Adipocyte (in vitro differentiated cells): ENCODE measurements at regions not wholly inside any gene's neighbourhood (a gene's known extent, or its start where the extent isn't known, plus 50 kb on each side); places are given as distances from the start of the nearest gene placed in this dataset.

Experiments used
- DNase-seq: peaks from one replicate; pipeline ENCODE4 v3.0.0-alpha.2; 2015; ENCODE audit warnings: low read depth
- H3K27me3 ChIP-seq: replicated peaks from 2 replicates; pipeline ENCODE4 v1.7.0; 2013; ENCODE audit warnings: mild to moderate bottlenecking, low read length, moderate library complexity; ENCODE audit not compliant: control insufficient read depth, insufficient read depth
- H3K36me3 ChIP-seq: 2 replicates; pipeline ENCODE4 v1.7.0; 2013; ENCODE audit warnings: low read length, mild to moderate bottlenecking, moderate library complexity; ENCODE audit not compliant: control insufficient read depth, insufficient read depth, severe bottlenecking
- H3K4me1 ChIP-seq: 2 replicates; pipeline ENCODE4 v1.7.0; 2013; ENCODE audit warnings: mild to moderate bottlenecking, low read length, moderate library complexity; ENCODE audit not compliant: control insufficient read depth, insufficient read depth
- H3K4me3 ChIP-seq: 2 replicates; pipeline ENCODE4 v1.7.0; 2013; ENCODE audit warnings: mild to moderate bottlenecking, low read length, moderate library complexity
- H3K9ac ChIP-seq: 2 replicates; pipeline ENCODE4 v1.7.0; 2013; ENCODE audit warnings: mild to moderate bottlenecking, low read length, moderate library complexity
- H3K9me3 ChIP-seq: 2 replicates; pipeline ENCODE4 v1.7.0; 2013; ENCODE audit warnings: mild to moderate bottlenecking, low read length, moderate library complexity; ENCODE audit not compliant: control insufficient read depth

DNA sequence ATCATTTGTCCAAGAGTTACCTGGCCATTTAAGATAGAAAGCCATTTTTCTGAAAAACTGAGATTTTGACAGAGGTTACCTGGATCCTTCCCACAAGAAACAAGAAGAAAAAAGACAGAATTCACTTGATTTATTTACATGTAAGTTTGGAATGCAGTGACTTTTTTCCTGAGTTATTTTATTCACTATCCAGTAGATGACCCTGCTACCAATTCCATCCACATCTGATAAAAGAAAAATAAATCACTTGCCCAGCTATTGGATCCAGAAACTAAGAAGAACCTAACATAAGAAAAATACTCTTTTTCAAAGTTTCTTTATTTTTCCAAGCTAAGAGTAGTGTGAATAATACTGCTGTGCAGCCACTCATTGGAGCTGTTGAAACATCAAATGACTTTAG, 275.2 kb downstream of the CETN3 start:
- peaks cover 12% of the 10 kb centered on the region for H3K4me1 ChIP-seq
- H3K27me3 ChIP-seq, result no peaks in the 10 kb centered on the region

DNA sequence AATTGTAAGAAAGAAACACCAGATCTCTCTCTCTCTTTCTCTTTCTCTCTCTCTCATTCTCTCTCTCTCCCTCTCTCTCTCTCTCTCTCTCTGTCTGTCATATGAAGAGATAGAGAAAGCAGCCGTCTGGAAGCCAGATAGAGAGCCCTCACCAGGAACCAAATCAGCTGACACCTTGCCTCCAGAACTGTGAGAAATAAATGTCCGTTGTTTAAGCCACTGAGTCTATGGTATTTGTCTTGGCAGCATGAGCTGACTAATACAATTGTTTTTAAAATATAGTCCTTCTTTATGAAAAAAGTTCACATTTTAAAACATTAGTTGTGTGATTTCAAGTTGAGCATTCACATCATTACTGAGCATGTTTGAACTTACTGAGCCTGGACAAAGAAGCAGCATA, 275.6 kb downstream of the CETN3 start:
- DNase-seq, result no peak
- Histone ChIP-seq H3K9me3 (no peaks in the 10 kb centered on the region), H3K36me3 (no peaks in the 10 kb centered on the region), H3K9ac (no peak overlapping the region), H3K4me1 (peaks cover 12% of the 10 kb centered on the region), H3K27me3 (no peaks in the 10 kb centered on the region), H3K4me3 (no peak overlapping the region)

More for the DNA sequence above, 275.2 kb downstream of the CETN3 start:
- Histone ChIP-seq H3K4me3 (no peak overlapping the region), H3K36me3 (no peaks in the 10 kb centered on the region), H3K9ac (no peak overlapping the region), H3K9me3 (no peaks in the 10 kb centered on the region)
- no peak for DNase-seq

DNA sequence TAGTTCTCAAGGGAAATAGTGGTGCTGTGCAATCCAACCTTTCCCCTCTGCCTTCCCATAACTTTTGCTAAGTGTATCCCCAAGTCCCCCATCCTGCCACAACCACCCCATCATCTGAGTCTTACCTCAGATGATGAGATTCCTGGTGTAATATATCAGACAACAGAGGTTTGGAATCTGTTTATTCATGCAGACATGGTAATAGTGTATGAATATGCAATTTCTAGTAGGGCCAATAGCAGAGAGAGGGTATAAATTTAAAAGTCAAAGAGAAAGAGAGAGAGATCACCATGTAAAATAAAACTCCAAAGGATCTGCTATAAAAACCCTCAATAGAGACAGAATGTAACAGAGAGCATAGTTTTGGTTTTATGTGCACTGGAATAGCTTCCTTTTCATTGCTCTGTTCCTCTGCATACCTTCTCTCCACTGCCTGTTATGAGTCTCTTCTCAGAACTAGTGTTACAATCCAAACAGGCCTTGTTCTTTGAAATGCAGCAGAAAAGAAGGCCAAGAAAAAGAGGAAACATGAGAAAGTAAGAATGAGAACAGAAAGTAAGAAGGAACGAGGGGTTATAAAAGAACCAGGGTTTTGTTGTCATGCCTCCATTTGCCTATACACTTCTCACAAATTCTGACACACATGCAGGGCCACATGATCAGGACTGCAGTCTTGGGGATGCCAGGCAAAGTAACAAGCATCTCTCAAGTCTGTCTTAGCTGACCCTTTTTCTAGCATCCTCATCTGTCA, 278.0 kb downstream of the CETN3 start:
- DNase-seq, result peak; percentile 37
- no peak overlapping the region for H3K4me3 ChIP-seq
- H3K36me3 ChIP-seq, result no peaks in the 10 kb centered on the region
- H3K27me3 ChIP-seq, result no peaks in the 10 kb centered on the region
- H3K9ac ChIP-seq, result no peak overlapping the region
- peaks cover 12% of the 10 kb centered on the region for H3K4me1 ChIP-seq
- H3K9me3 ChIP-seq, result no peaks in the 10 kb centered on the region

DNA sequence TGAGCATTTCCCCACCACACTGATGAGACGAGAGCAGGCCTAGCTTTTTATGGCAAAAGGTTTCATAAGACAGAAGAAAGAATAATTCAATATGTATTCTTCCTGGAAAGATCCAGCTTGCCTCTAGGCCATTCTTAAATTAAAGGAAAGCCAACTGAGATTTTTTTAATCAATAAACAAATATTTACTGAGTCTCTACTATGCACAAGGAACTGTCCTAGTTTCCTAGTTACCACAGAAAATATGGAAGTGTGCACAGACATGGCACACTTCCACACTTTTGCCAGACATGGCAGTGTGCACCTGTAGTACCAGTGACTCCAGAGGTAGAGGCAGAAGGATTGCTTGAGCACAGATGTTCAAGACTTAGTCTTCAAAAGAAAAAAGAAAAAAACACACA, 281.0 kb downstream of the CETN3 start:
- no peaks in the 10 kb centered on the region for H3K9me3 ChIP-seq
- DNase-seq, result no peak
- H3K9ac ChIP-seq, result no peak overlapping the region
- no peaks in the 10 kb centered on the region for H3K4me1 ChIP-seq
- H3K36me3 ChIP-seq, result no peaks in the 10 kb centered on the region
- no peaks in the 10 kb centered on the region for H3K27me3 ChIP-seq
- H3K4me3 ChIP-seq, result no peak overlapping the region

DNA sequence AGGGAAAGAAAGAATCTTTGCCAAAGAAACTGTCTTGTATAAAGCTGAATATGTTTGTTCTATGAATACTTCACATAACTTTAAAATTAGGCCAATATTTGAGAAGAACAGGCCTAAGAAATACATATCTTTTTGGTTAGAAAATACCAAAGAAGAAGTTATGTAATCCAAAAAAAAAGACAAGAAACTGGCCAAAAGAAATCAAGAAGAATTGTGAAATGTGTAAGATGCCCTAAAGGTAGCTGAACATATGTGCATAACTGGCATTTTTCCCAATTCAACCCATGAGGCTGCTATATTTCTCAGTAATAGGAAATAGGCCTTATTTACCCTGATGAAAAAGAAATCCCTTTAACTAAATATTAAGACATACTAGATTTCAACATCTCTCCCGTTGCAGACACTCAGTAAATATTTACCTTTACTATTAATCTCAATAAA, 290.0 kb downstream of the CETN3 start:
- Histone ChIP-seq H3K27me3 (no peaks in the 10 kb centered on the region), H3K9ac (no peak overlapping the region), H3K4me1 (peaks cover 17% of the 10 kb centered on the region), H3K9me3 (no peaks in the 10 kb centered on the region), H3K4me3 (no peak overlapping the region), H3K36me3 (no peaks in the 10 kb centered on the region)
- DNase-seq, result peak; percentile 83

DNA sequence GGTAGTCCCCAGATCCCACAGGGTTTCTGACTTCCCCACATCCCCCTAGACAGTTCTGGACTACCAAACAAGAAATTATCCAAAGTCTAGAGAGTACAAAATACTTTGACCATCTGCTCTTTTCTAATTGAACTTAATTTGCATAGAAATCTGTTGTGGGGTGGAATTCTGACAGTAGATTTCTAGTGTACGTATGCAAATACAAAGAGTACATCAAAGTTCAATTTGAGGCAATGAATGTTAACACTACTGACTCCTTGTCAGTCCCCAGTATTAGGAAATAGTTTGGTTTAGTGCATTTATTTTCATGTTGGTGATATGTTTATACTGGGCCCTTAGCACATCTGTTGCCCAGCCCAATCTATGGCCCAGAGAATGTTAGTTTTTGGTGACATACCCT, 292.6 kb downstream of the CETN3 start:
- Histone ChIP-seq H3K27me3 (no peaks in the 10 kb centered on the region), H3K4me1 (peaks cover 19% of the 10 kb centered on the region), H3K9ac (no peak overlapping the region), H3K9me3 (no peaks in the 10 kb centered on the region), H3K4me3 (no peak overlapping the region), H3K36me3 (no peaks in the 10 kb centered on the region)
- DNase-seq, result no peak

DNA sequence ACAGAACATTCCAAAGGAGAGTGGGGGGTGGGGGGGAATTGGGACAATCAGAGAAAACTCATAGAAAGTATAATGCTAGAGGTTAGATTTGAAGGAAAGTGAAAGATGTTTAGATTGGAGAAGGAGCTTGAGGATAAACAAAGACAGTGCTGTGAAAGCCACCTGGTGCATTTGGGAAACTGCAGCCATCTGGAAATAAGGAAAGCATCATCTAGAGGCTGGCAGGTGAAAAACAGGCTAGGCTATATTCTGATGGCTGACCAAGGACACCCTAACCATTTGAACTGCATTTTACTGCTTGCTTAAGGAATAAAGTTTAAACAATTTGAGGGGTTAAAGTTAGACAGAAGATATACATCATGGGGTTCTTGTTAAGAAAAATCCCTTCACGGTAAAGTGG, 296.4 kb downstream of the CETN3 start:
- no peak for DNase-seq
- Histone ChIP-seq H3K4me1 (peaks cover 10% of the 10 kb centered on the region), H3K36me3 (no peaks in the 10 kb centered on the region), H3K27me3 (no peaks in the 10 kb centered on the region), H3K9ac (no peak overlapping the region), H3K9me3 (no peaks in the 10 kb centered on the region), H3K4me3 (no peak overlapping the region)

DNA sequence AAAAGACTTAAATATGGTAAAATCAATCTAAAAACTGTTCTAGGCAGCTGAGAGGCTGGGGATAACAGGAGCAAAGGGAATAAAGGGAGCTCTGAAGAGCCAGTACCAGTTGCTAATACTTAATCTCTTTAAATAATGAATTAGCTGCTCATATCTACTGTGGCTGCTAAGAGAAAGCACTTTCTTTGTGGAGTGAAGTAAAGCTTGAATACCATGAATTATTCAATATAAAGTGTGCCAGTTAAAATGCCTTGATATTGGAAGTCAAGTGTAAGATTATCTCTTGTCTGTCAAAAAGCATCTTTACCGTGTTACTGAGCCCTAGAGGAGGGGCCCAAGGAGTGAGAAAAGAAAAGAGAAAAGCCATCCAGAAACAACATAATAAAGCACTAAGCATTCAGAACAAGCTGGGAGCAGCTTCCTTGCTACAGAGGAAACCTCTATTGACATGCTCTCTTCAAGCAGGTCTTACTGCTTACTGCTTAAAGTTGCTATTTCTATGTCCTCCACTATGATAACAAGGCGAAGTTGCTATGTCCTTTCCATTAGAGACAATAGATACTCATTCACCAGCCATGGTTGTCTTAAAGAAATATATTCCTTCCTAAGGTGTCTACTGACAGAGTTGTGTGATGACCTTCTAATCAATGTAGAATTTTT, 297.4 kb downstream of the CETN3 start:
- no peaks in the 10 kb centered on the region for H3K9me3 ChIP-seq
- no peaks in the 10 kb centered on the region for H3K27me3 ChIP-seq
- H3K4me3 ChIP-seq, result peak overlapping the region; percentile 64
- no peak for DNase-seq
- no peaks in the 10 kb centered on the region for H3K36me3 ChIP-seq
- no peak overlapping the region for H3K9ac ChIP-seq
- peaks cover 9% of the 10 kb centered on the region for H3K4me1 ChIP-seq

DNA sequence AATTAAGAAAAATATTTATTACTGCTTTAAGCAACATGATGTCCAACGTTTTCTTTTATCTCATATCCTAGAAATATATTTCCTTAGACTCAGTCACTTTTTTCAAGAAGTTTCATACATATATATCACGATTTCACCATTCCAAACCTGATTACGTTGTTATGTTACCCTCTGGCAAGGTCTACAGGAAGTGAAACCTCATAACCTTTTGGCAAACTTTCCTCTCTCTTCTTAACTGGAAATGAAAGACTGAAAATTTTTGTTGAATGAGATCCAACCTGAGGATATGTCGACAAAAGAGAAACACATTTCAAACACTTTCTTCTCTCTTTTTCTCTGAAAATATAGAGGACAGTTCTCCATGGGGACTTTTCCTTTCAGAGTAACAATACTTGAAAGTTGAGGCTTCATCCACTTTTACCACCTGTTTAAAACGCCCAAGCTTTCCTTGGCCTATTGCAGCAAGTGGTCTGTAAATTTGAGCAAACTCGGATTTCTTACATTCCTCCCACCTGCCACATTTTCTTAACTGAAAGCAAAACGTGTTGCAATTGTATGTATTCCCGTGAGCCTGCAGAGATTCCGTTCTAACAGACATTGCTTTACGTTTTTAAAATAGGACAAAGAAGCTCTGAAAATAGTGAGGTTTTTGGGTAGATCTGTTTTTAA, 298.1 kb downstream of the CETN3 start:
- peak overlapping the region; percentile 64 for H3K4me3 ChIP-seq
- H3K36me3 ChIP-seq, result no peaks in the 10 kb centered on the region
- H3K4me1 ChIP-seq, result peaks cover 9% of the 10 kb centered on the region
- H3K9me3 ChIP-seq, result no peaks in the 10 kb centered on the region
- H3K27me3 ChIP-seq, result no peaks in the 10 kb centered on the region
- DNase-seq, result peak; percentile 50
- peak overlapping the region; percentile 14 for H3K9ac ChIP-seq

DNA sequence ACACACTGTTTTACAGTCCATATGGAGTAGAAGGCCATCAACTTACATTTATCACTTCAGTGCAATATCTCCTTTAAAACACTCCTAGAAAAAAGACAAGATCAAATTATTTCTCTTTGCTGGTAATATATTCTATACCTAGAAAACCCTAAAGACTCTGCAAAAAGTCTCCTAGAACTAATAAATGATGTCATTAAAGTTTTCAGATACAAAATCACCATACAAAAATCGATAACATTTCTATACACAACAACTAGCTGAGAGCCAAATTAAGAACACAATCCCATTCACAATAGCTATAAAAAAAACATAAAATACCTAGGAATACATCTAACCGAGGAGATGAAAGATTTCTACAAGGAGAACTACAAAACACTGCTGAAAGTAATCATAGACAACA, 300.3 kb downstream of the CETN3 start:
- Histone ChIP-seq H3K9me3 (no peaks in the 10 kb centered on the region), H3K4me3 (no peak overlapping the region), H3K27me3 (no peaks in the 10 kb centered on the region), H3K9ac (no peak overlapping the region), H3K4me1 (peaks cover 9% of the 10 kb centered on the region), H3K36me3 (no peaks in the 10 kb centered on the region)
- no peak for DNase-seq

DNA sequence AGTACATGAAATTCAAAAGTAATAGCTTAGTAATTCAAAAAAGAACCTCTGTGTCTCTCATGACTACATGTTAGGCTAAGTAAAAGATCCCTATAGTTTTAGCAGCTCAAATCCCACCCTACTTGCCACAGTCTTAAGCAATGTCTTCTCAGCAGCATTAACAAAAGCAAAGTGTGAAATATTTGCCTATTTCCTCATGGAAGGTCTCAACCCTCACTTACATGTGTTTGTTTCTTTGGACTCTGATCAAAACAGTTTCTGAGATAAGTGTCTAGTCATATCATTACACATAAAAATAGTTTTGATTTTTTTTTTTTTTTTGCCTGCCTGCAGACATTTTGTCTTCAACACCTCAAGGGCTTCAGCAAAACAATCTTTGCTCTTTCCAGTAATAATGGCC, 310.5 kb downstream of the CETN3 start:
- Histone ChIP-seq H3K4me3 (no peak overlapping the region), H3K36me3 (no peaks in the 10 kb centered on the region), H3K4me1 (peaks cover 17% of the 10 kb centered on the region), H3K9ac (no peak overlapping the region), H3K9me3 (no peaks in the 10 kb centered on the region), H3K27me3 (no peaks in the 10 kb centered on the region)
- DNase-seq, result no peak
